H1 (cell line): ENCODE measurements at regions not wholly inside any gene's neighbourhood (a gene's known extent, or its start where the extent isn't known, plus 50 kb on each side); places are given as distances from the start of the nearest gene placed in this dataset.
A peak's percentile ranks its signal among the peaks of the same experiment; 100 is the strongest.

Experiments
- CTCF ChIA-PET: fragments of 300-600 bp; sonication (Branson Sonifier 250); formaldehyde crosslinking; loops from one replicate; lab custom pipeline; 2021; ENCODE audit not compliant: partially characterized antibody; lab: Charles Lee
- POLR2A ChIA-PET: fragments of 300-600 bp; sonication (Branson Sonifier 250); formaldehyde crosslinking; loops from one replicate; lab custom pipeline; 2021; ENCODE audit warnings: inconsistent platforms; ENCODE audit not compliant: partially characterized antibody; lab: Charles Lee
- DNase-seq, 2 experiments: peaks; one replicate each; pipeline versions ENCODE4 v3.0.0 to v3.0.0-alpha.2; 2010 to 2022; ENCODE audit warnings: low spot score in 2 of 2, low read depth in 1 of 2, mixed read lengths in 1 of 2
- FAIRE-seq: peaks from 2 replicates; lab custom pipeline; 2011; peaks lifted over from hg19 to GRCh38; lab: Jason Lieb, UNC
- H2AFZ ChIP-seq: 2 replicates; pipeline ENCODE4 v1.8.1; 2012; ENCODE audit warnings: low read length, inconsistent platforms
- H2AK5ac ChIP-seq: 2 replicates; pipeline ENCODE4 v1.6.1; 2013; ENCODE audit warnings: low read depth, low read length
- H2BK120ac ChIP-seq: replicated peaks from 2 replicates; pipeline ENCODE3; 2013; ENCODE audit warnings: low read depth, low read length, inconsistent platforms
- H2BK12ac ChIP-seq: 2 replicates; pipeline ENCODE4 v1.6.1; 2013; ENCODE audit warnings: low read depth, low read length
- H2BK15ac ChIP-seq: 2 replicates; pipeline ENCODE4 v1.6.1; 2013; ENCODE audit warnings: low read length
- H2BK20ac ChIP-seq: 2 replicates; pipeline ENCODE4 v1.6.1; 2013; ENCODE audit warnings: low read length
- H2BK5ac ChIP-seq: 2 replicates; pipeline ENCODE4 v1.6.1; 2013; ENCODE audit warnings: low read depth, low read length
- H3K14ac ChIP-seq: 2 replicates; pipeline ENCODE4 v1.6.1; 2013; ENCODE audit warnings: inconsistent platforms; ENCODE audit not compliant: insufficient read length
- H3K18ac ChIP-seq: 2 replicates; pipeline ENCODE4 v1.6.1; 2013; ENCODE audit warnings: low read length; ENCODE audit errors: extremely low read depth
- H3K23ac ChIP-seq: 2 replicates; pipeline ENCODE4 v1.6.1; 2013; ENCODE audit warnings: inconsistent platforms; ENCODE audit not compliant: insufficient read length
- H3K23me2 ChIP-seq: 2 replicates; pipeline ENCODE4 v1.6.1; 2013; ENCODE audit warnings: low read depth, low read length
- H3K27ac ChIP-seq: 2 replicates; pipeline ENCODE4 v1.6.1; 2011; ENCODE audit warnings: low read depth, low read length, inconsistent platforms
- H3K27me3 ChIP-seq, 4 experiments: replicated peaks in 1 of 4; 1 replicate in 1 of 4; 2 replicates in 3 of 4; pipeline versions ENCODE4 v1.6.1 to v1.8.1; 2011 to 2013; ENCODE audit warnings: low read length in 3 of 4, mild to moderate bottlenecking in 3 of 4, inconsistent platforms in 2 of 4, mixed read lengths in 2 of 4, moderate library complexity in 1 of 4; ENCODE audit not compliant: control insufficient read depth in 3 of 4, insufficient read depth in 3 of 4; ENCODE audit errors: extremely low read depth in 1 of 4
- H3K36me3 ChIP-seq, 4 experiments: 2 replicates each; pipeline versions ENCODE4 v1.6.1 to v1.8.1; 2011 to 2013; ENCODE audit warnings: mild to moderate bottlenecking in 4 of 4, low read length in 3 of 4, moderate library complexity in 2 of 4, control low read depth in 1 of 4, inconsistent platforms in 1 of 4; ENCODE audit not compliant: insufficient read depth in 4 of 4, control insufficient read depth in 2 of 4
- H3K4ac ChIP-seq: replicated peaks from 2 replicates; pipeline ENCODE3; 2013; ENCODE audit warnings: low read length, low read depth, mixed read lengths, inconsistent platforms; ENCODE audit not compliant: insufficient read length
- H3K4me1 ChIP-seq, 4 experiments: replicated peaks in 1 of 4; 1 replicate in 1 of 4; 2 replicates in 3 of 4; pipeline versions ENCODE4 v1.6.1 to v1.8.1; 2011 to 2013; ENCODE audit warnings: low read length in 3 of 4, inconsistent platforms in 2 of 4, mixed read lengths in 1 of 4; ENCODE audit not compliant: insufficient read depth in 4 of 4, control insufficient read depth in 3 of 4
- H3K4me2 ChIP-seq, 2 experiments: 2 replicates each; pipeline versions ENCODE4 v1.6.1 to v1.8.1; 2011 to 2013; ENCODE audit warnings: low read depth in 2 of 2, low read length in 2 of 2, control low read depth in 1 of 2, inconsistent platforms in 1 of 2, mild to moderate bottlenecking in 1 of 2; ENCODE audit not compliant: insufficient read depth in 1 of 2
- H3K4me3 ChIP-seq, 4 experiments: fragments of 200-600, 300-600 bp in 1 of 4; sonication (generic), shearing (Covaris generic), sonication (Bioruptor Twin) in 1 of 4; 2 replicates each; pipeline versions ENCODE4 v1.5.1 to v1.8.1; 2011 to 2016; ENCODE audit warnings: low read length in 4 of 4, low read depth in 3 of 4, control low read depth in 2 of 4, inconsistent platforms in 2 of 4, mild to moderate bottlenecking in 2 of 4, mixed read lengths in 1 of 4, moderate library complexity in 1 of 4; ENCODE audit not compliant: insufficient read depth in 2 of 4; ENCODE audit errors: extremely low read depth in 1 of 4
- H3K56ac ChIP-seq: replicated peaks from 2 replicates; pipeline ENCODE3; 2013; ENCODE audit warnings: low read depth, mild to moderate bottlenecking, mixed read lengths, low read length, inconsistent platforms; ENCODE audit not compliant: insufficient read length
- H3K79me1 ChIP-seq: 2 replicates; pipeline ENCODE4 v1.6.1; 2013; ENCODE audit warnings: low read depth, low read length, control low read depth
- H3K79me2 ChIP-seq, 2 experiments: 2 replicates each; pipeline versions ENCODE4 v1.6.1 to v1.8.1; 2012 to 2013; ENCODE audit warnings: low read length in 2 of 2, mild to moderate bottlenecking in 2 of 2, inconsistent platforms in 1 of 2; ENCODE audit not compliant: insufficient read depth in 2 of 2, control insufficient read depth in 1 of 2
- H3K9ac ChIP-seq, 4 experiments: replicated peaks in 1 of 4; 1 replicate in 1 of 4; 2 replicates in 3 of 4; pipeline versions ENCODE4 v1.6.1 to v1.8.1; 2011 to 2013; ENCODE audit warnings: low read depth in 3 of 4, low read length in 3 of 4, control low read depth in 2 of 4, mild to moderate bottlenecking in 2 of 4, moderate library complexity in 2 of 4, inconsistent platforms in 1 of 4; ENCODE audit errors: extremely low read depth in 1 of 4
- H3K9me3 ChIP-seq, 2 experiments: 2 replicates each; pipeline versions ENCODE4 v1.6.1 to v1.8.1; 2012 to 2013; ENCODE audit warnings: mild to moderate bottlenecking in 2 of 2, moderate library complexity in 2 of 2, control low read depth in 1 of 2, inconsistent platforms in 1 of 2, low read depth in 1 of 2, low read length in 1 of 2, mixed read lengths in 1 of 2; ENCODE audit not compliant: insufficient read depth in 2 of 2
- H4K20me1 ChIP-seq, 2 experiments: replicated peaks in 1 of 2; 2 replicates each; pipeline versions ENCODE3 to v1.8.1; 2011 to 2013; ENCODE audit warnings: inconsistent platforms in 2 of 2, low read length in 2 of 2, mild to moderate bottlenecking in 1 of 2; ENCODE audit not compliant: insufficient read depth in 2 of 2, control insufficient read depth in 1 of 2
- H4K5ac ChIP-seq: 2 replicates; pipeline ENCODE4 v1.6.1; 2013; ENCODE audit warnings: low read length, low read depth, mixed read lengths, inconsistent platforms; ENCODE audit not compliant: insufficient read length
- H4K8ac ChIP-seq: 2 replicates; pipeline ENCODE4 v1.8.0; 2013; ENCODE audit warnings: mild to moderate bottlenecking, moderate library complexity, low read length, inconsistent platforms; ENCODE audit not compliant: insufficient read depth; ENCODE audit errors: extremely low read depth
- H4K91ac ChIP-seq: replicated peaks from 2 replicates; pipeline ENCODE3; 2013; ENCODE audit warnings: low read length, mixed read lengths, inconsistent platforms; ENCODE audit not compliant: insufficient read length
- CBX8 ChIP-seq: fragments of 300-800, 300-1000 bp; sonication (generic); IDR thresholded peaks from 2 replicates; pipeline ENCODE4 v1.7.1; 2016; ENCODE audit warnings: low read depth, low read length, borderline replicate concordance
- HDAC6 ChIP-seq: IDR thresholded peaks from one replicate; pipeline ENCODE4 v1.7.1; 2012; ENCODE audit warnings: low read depth, mild to moderate bottlenecking, inconsistent platforms, low read length, moderate library complexity
- RAD21 ChIP-seq, 2 experiments: IDR thresholded peaks in 1 of 2; conservative IDR thresholded peaks in 1 of 2; 2 replicates each; pipeline ENCODE4 v1.6.1; 2011; ENCODE audit warnings: low read depth in 2 of 2, low read length in 2 of 2, improper control_type of control experiment in 1 of 2, inconsistent platforms in 1 of 2, mild to moderate bottlenecking in 1 of 2, moderate library complexity in 1 of 2
- SRF ChIP-seq: IDR thresholded peaks from 2 replicates; pipeline ENCODE4 v1.6.1; 2011; ENCODE audit warnings: mild to moderate bottlenecking, low read depth, low read length, moderate library complexity
- WGBS, 2 experiments: shearing (Covaris generic) in 1 of 2; methylation state at CpG; one replicate each; pipeline versions ENCODE4 v1.1.6 to v1.1.7; 2013 to 2015; ENCODE audit warnings: low lambda C conversion rate in 2 of 2, mixed read lengths in 2 of 2, inconsistent platforms in 1 of 2, low coverage in 1 of 2, missing lambda C conversion rate in 1 of 2; ENCODE audit not compliant: insufficient replicate concordance in 2 of 2, insufficient coverage in 1 of 2, insufficient read length in 1 of 2; ENCODE audit errors: extremely low coverage in 1 of 2, missing lambda C conversion rate in 1 of 2; 5-methylcytosine and 5-hydroxymethylcytosine counted together

GRCh38 chr2:220856486-220856885, 715.6 kb downstream of the EPHA4 start:
- no peak for DNase-seq
- CTCF ChIA-PET, result interaction anchor here (0.6 to 1.1 kb wide), 2 partner anchors 169 to 466 kb away, joined by 3 read pairs; no protein-coding TSS in a partner anchor
- H3K9ac ChIP-seq, result no peak overlapping the region
- TF ChIP-seq CBX8 (no peak), HDAC6 (no peak), RAD21 (IDR thresholded peaks at IDR 0.05 in 1 of 2, conservative IDR thresholded peaks at IDR 0.05 in 1 of 2; ENCODE audit: low read depth in 2 of 2, low read length in 2 of 2) (no peak), SRF (no peak)
- no peaks in the 10 kb centered on the region for H3K36me3 ChIP-seq
- no peak overlapping the region for H2BK5ac ChIP-seq
- no peak overlapping the region for H2BK15ac ChIP-seq
- H3K4ac ChIP-seq, result no peak overlapping the region
- no peak overlapping the region for H3K27ac ChIP-seq
- no peaks in the 10 kb centered on the region for H4K20me1 ChIP-seq
- H3K4me3 ChIP-seq, result no peak overlapping the region
- H3K79me1 ChIP-seq, result no peaks in the 10 kb centered on the region
- POLR2A ChIA-PET, result no interaction called here
- no peaks in the 10 kb centered on the region; a peak in 1 of 7 replicates for H3K4me1 ChIP-seq
- H3K9me3 ChIP-seq, result no peaks in the 10 kb centered on the region
- no peak overlapping the region for H4K8ac ChIP-seq
- no peaks in the 10 kb centered on the region; the same call in 1 of the 2 replicates for H3K23me2 ChIP-seq
- H2AK5ac ChIP-seq, result no peak overlapping the region
- no peak overlapping the region for H3K14ac ChIP-seq
- no peaks in the 10 kb centered on the region for H3K27me3 ChIP-seq
- H3K23ac ChIP-seq, result no peak overlapping the region
- no peaks in the 10 kb centered on the region for H3K79me2 ChIP-seq
- H4K91ac ChIP-seq, result no peak overlapping the region
- 0 out of 2 replicates have a peak overlapping the region, but pooled peaks have one; percentile 10 for H2AFZ ChIP-seq
- H4K5ac ChIP-seq, result no peak overlapping the region
- H2BK20ac ChIP-seq, result no peak overlapping the region
- no peak overlapping the region for H3K18ac ChIP-seq
- no peak overlapping the region for H2BK12ac ChIP-seq
- FAIRE-seq, result no peak
- H2BK120ac ChIP-seq, result no peak overlapping the region
- no peak overlapping the region for H3K4me2 ChIP-seq
- no peak overlapping the region for H3K56ac ChIP-seq
- WGBS, 2 experiments, result 93% methylated on average over 2 of the region's 2 CpGs; no CpG with 5 or more reads in 1 of the 2 experiments
